DOHH2 (cell line): ENCODE measurements at regions not wholly inside any gene's neighbourhood (a gene's known extent, or its start where the extent isn't known, plus 50 kb on each side); places are given as distances from the start of the nearest gene placed in this dataset.

Experiments used
- H3F3A ChIP-seq: fragments of 200-600 bp; sonication (generic), shearing (Covaris generic); 2 replicates; pipeline ENCODE4 v1.6.0; 2016; ENCODE audit warnings: antibody characterized with exemption, mild to moderate bottlenecking; ENCODE audit not compliant: control insufficient read depth, insufficient read depth
- H3K27ac ChIP-seq: fragments of 200-600 bp; sonication (generic); 2 replicates; pipeline ENCODE4 v1.5.1; 2014; ENCODE audit warnings: low read depth, mild to moderate bottlenecking, low read length, moderate library complexity
- H3K27me3 ChIP-seq: fragments of 200-600 bp; sonication (generic); 2 replicates; pipeline ENCODE4 v1.6.1; 2014; ENCODE audit warnings: mild to moderate bottlenecking, low read length, mixed read lengths; ENCODE audit not compliant: control insufficient read depth
- H3K36me3 ChIP-seq: fragments of 200-600 bp; sonication (generic); 2 replicates; pipeline ENCODE4 v1.6.1; 2014; ENCODE audit warnings: mild to moderate bottlenecking, low read length, moderate library complexity, mixed read lengths; ENCODE audit not compliant: control insufficient read depth
- H3K4me1 ChIP-seq: fragments of 200-600 bp; sonication (generic); 2 replicates; pipeline ENCODE4 v1.6.1; 2014; ENCODE audit warnings: mild to moderate bottlenecking, low read length, mixed read lengths; ENCODE audit not compliant: control insufficient read depth
- H3K4me2 ChIP-seq: fragments of 200-600 bp; sonication (generic); 2 replicates; pipeline ENCODE4 v1.6.0; 2014; ENCODE audit warnings: mild to moderate bottlenecking, low read length, moderate library complexity
- H3K4me3 ChIP-seq: fragments of 200-600 bp; sonication (generic); 2 replicates; pipeline ENCODE4 v1.5.1; 2014; ENCODE audit warnings: mild to moderate bottlenecking, low read length, mixed read lengths
- H3K79me2 ChIP-seq: fragments of 200-600 bp; sonication (generic); 2 replicates; pipeline ENCODE4 v1.6.1; 2014; ENCODE audit warnings: mild to moderate bottlenecking, low read length, mixed read lengths; ENCODE audit not compliant: control insufficient read depth
- H3K9me2 ChIP-seq: fragments of 200-600 bp; sonication (generic); replicated peaks from 2 replicates; pipeline ENCODE4 v1.6.1; 2014; ENCODE audit warnings: mild to moderate bottlenecking, low read length, mixed read lengths; ENCODE audit not compliant: control insufficient read depth
- H3K9me3 ChIP-seq: fragments of 200-600 bp; sonication (generic); 2 replicates; pipeline ENCODE4 v1.6.1; 2014; ENCODE audit warnings: antibody characterized with exemption, low read length, mixed read lengths; ENCODE audit not compliant: control insufficient read depth, insufficient read depth
- H4K20me1 ChIP-seq: fragments of 200-600 bp; sonication (generic); 2 replicates; pipeline ENCODE4 v1.6.0; 2014; ENCODE audit warnings: low read depth, mild to moderate bottlenecking, antibody characterized with exemption, low read length, moderate library complexity; ENCODE audit not compliant: control insufficient read depth, insufficient read depth
- EZH2phosphoT487 ChIP-seq: fragments of 200-600 bp; sonication (generic); IDR thresholded peaks from 2 replicates; pipeline ENCODE4 v1.6.1; 2017; ENCODE audit warnings: borderline replicate concordance, mild to moderate bottlenecking, antibody characterized with exemption, low read length, moderate library complexity, mixed read lengths
- TF ChIP-seq, protein P1 (sequence below): fragments of 200-600 bp; sonication (generic); IDR thresholded peaks from one replicate; pipeline ENCODE4 v1.5.1; 2014; ENCODE audit warnings: antibody characterized with exemption, mild to moderate bottlenecking, low read depth, low read length; ENCODE audit not compliant: poor library complexity, severe bottlenecking

- TF ChIP-seq EZH2phosphoT487, result no peak
- TF ChIP-seq, protein P1, sequence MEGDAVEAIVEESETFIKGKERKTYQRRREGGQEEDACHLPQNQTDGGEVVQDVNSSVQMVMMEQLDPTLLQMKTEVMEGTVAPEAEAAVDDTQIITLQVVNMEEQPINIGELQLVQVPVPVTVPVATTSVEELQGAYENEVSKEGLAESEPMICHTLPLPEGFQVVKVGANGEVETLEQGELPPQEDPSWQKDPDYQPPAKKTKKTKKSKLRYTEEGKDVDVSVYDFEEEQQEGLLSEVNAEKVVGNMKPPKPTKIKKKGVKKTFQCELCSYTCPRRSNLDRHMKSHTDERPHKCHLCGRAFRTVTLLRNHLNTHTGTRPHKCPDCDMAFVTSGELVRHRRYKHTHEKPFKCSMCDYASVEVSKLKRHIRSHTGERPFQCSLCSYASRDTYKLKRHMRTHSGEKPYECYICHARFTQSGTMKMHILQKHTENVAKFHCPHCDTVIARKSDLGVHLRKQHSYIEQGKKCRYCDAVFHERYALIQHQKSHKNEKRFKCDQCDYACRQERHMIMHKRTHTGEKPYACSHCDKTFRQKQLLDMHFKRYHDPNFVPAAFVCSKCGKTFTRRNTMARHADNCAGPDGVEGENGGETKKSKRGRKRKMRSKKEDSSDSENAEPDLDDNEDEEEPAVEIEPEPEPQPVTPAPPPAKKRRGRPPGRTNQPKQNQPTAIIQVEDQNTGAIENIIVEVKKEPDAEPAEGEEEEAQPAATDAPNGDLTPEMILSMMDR, result no peak
- Histone ChIP-seq H3F3A (no peaks in the 10 kb centered on the region), H3K27ac (no peak overlapping the region), H3K4me1 (no peaks in the 10 kb centered on the region), H3K9me3 (no peaks in the 10 kb centered on the region), H3K79me2 (no peaks in the 10 kb centered on the region), H3K27me3 (peaks cover 8% of the 10 kb centered on the region; the same call in 1 of the 2 replicates), H3K36me3 (no peaks in the 10 kb centered on the region), H3K4me2 (no peak overlapping the region), H3K4me3 (no peak overlapping the region), H4K20me1 (no peaks in the 10 kb centered on the region), H3K9me2 (no peaks in the 10 kb centered on the region)
These were observed 89.9 kb downstream of the IER5 start for GRCh38 chr1:181178241-181178879.

DNA sequence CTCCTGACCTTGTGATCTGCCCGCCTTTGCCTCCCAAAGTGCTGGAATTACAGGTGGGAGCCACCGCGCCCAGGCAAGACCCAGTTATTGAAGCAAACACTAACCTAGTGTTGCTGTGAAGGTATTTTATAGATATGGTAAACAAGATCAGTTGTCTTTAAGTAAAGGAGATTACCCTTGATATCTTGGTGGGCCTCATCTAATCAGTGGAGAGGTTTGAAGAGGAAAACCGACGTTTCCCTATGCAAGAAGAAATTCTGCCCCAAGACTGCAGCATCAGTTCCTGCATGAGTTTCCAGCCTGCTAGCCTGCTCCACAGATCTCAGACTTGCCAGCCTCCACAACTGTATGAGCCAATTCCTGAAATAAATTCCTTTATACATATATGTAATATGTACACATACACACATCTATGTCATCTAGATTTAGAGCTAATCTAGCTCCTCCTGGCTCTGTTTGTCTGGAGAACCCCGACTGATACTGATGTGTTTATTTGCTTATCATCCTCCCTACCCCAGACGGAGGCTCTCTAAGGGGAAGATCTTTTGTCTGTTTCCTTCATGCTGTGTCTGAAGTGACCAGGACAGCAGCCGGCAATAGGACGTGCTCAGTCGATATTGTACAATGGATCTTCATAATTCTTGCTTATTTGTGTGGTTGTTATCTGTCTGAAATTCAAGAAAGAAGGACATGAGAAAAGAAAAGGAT, 90.9 kb downstream of the IER5 start:
- Histone ChIP-seq H3K4me3 (no peak overlapping the region), H3F3A (no peaks in the 10 kb centered on the region), H3K36me3 (no peaks in the 10 kb centered on the region), H3K9me3 (no peaks in the 10 kb centered on the region), H3K79me2 (no peaks in the 10 kb centered on the region), H3K4me1 (no peaks in the 10 kb centered on the region), H3K27me3 (peaks cover 5% of the 10 kb centered on the region; the same call in 1 of the 2 replicates), H4K20me1 (no peaks in the 10 kb centered on the region), H3K27ac (no peak overlapping the region), H3K9me2 (no peaks in the 10 kb centered on the region), H3K4me2 (no peak overlapping the region)
- TF ChIP-seq EZH2phosphoT487, result no peak
- TF ChIP-seq, protein P1, result no peak

- H3K36me3 ChIP-seq, result no peaks in the 10 kb centered on the region
- H4K20me1 ChIP-seq, result no peaks in the 10 kb centered on the region
- H3K9me3 ChIP-seq, result no peaks in the 10 kb centered on the region
- TF ChIP-seq, protein P1, result no peak
- no peak for TF ChIP-seq EZH2phosphoT487
- no peaks in the 10 kb centered on the region for H3K79me2 ChIP-seq
- no peaks in the 10 kb centered on the region for H3F3A ChIP-seq
- H3K4me3 ChIP-seq, result no peak overlapping the region
- no peak overlapping the region for H3K27ac ChIP-seq
- no peak overlapping the region for H3K4me2 ChIP-seq
- no peaks in the 10 kb centered on the region for H3K9me2 ChIP-seq
- H3K4me1 ChIP-seq, result no peaks in the 10 kb centered on the region
- H3K27me3 ChIP-seq, result peaks cover 5% of the 10 kb centered on the region; the same call in 1 of the 2 replicates
These were observed 91.5 kb downstream of the IER5 start for GRCh38 chr1:181179987-181180365.
